HepG2 (cell line): ENCODE measurements at regions not wholly inside any gene's neighbourhood (a gene's known extent, or its start where the extent isn't known, plus 50 kb on each side); places are given as distances from the start of the nearest gene placed in this dataset.

Source experiments
- ATAC-seq: fragments of 200-7000 bp; cut with Tn5 transposase; 3 replicates; pipeline ENCODE4 v1.9.1; 2020; ENCODE audit warnings: mild to moderate bottlenecking, moderate library complexity
- BruUV-seq: library from RNA; stranded (reverse); fragments of 400-500 nt; replicated peaks from 2 replicates; lab custom pipeline; 2021; lab: Mats Ljungman, UMichigan
- CTCF ChIA-PET: fragments of 300-600 bp; formaldehyde crosslinking; extraction: SDS; loops from one replicate; lab custom pipeline; 2021; ENCODE audit warnings: low total read pairs, inconsistent platforms, low intra/inter-chr PET ratio; lab: Yijun Ruan, JAX
- POLR2A ChIA-PET: fragments of 350-600 bp; sonication (Branson Sonifier 250); formaldehyde crosslinking; loops from one replicate; lab custom pipeline; 2020; ENCODE audit warnings: antibody characterized with exemption, inconsistent platforms; lab: Yijun Ruan, JAX
- DNase-seq: peaks from one replicate; pipeline ENCODE4 v3.0.0-alpha.2; 2015; ENCODE audit warnings: low spot score
- FAIRE-seq: peaks from 3 replicates; lab custom pipeline; 2011; peaks lifted over from hg19 to GRCh38; lab: Jason Lieb, UNC
- H2AFZ ChIP-seq: one replicate; pipeline ENCODE4 v1.6.1; 2011; ENCODE audit warnings: low read length, inconsistent platforms
- H3K27ac ChIP-seq: fragments of 300-600 bp; 3 replicates; pipeline ENCODE4 v1.8.0; 2011; ENCODE audit warnings: mixed run types, mild to moderate bottlenecking, mixed read lengths, low read length, inconsistent platforms; ENCODE audit not compliant: insufficient read depth; ENCODE audit errors: extremely low read length
- H3K27me3 ChIP-seq, 2 experiments: fragments of 200-600 bp in 1 of 2; 2 replicates in 1 of 2; 3 replicates in 1 of 2; pipeline versions ENCODE4 v1.6.0 to v1.8.0; 2011; ENCODE audit warnings: low read length in 2 of 2, mild to moderate bottlenecking in 2 of 2, moderate library complexity in 2 of 2, inconsistent platforms in 1 of 2; ENCODE audit not compliant: insufficient read depth in 2 of 2, control insufficient read depth in 1 of 2
- H3K36me3 ChIP-seq, 2 experiments: fragments of 200-600 bp in 1 of 2; replicated peaks in 1 of 2; 2 replicates in 1 of 2; 3 replicates in 1 of 2; pipeline versions ENCODE4 v1.5.1 to v1.8.0; 2011; ENCODE audit warnings: low read length in 2 of 2, inconsistent platforms in 1 of 2; ENCODE audit not compliant: insufficient read depth in 2 of 2, control insufficient read depth in 1 of 2
- H3K4me1 ChIP-seq: 2 replicates; pipeline ENCODE4 v1.5.1; 2012; ENCODE audit warnings: low read length, inconsistent platforms; ENCODE audit not compliant: insufficient read depth
- H3K4me2 ChIP-seq: 2 replicates; pipeline ENCODE4 v1.6.0; 2011; ENCODE audit warnings: low read depth, low read length, inconsistent platforms
- H3K4me3 ChIP-seq, 3 experiments: fragments of 200-600 bp in 1 of 3; sonication (generic), shearing (Covaris generic) in 1 of 3; replicated peaks in 1 of 3; 2 replicates each; pipeline ENCODE4 v1.5.1; 2011 to 2016; ENCODE audit warnings: low read length in 3 of 3, inconsistent platforms in 2 of 3, low read depth in 2 of 3, mild to moderate bottlenecking in 2 of 3, control low read depth in 1 of 3, mixed read lengths in 1 of 3; ENCODE audit not compliant: insufficient read depth in 1 of 3
- H3K79me2 ChIP-seq: one replicate; pipeline ENCODE4 v1.6.1; 2011; ENCODE audit warnings: low read length, inconsistent platforms; ENCODE audit not compliant: insufficient read depth
- H3K9ac ChIP-seq: 2 replicates; pipeline ENCODE4 v1.6.0; 2011; ENCODE audit warnings: mild to moderate bottlenecking, low read depth, low read length, inconsistent platforms; ENCODE audit not compliant: insufficient read depth
- H3K9me3 ChIP-seq: 2 replicates; pipeline ENCODE4 v1.5.1; 2012; ENCODE audit warnings: mild to moderate bottlenecking, low read length
- H4K20me1 ChIP-seq: 2 replicates; pipeline ENCODE4 v1.6.0; 2011; ENCODE audit warnings: inconsistent platforms, mild to moderate bottlenecking, low read length, moderate library complexity; ENCODE audit not compliant: insufficient read depth
- CCDC6 ChIP-seq: sonication (generic); formaldehyde crosslinking; IDR thresholded peaks from 2 replicates; pipeline ENCODE4 v1.8.1; 2022; ENCODE audit warnings: mild to moderate bottlenecking, missing genetic modification reagents, moderate library complexity
- HMGXB4 ChIP-seq, 2 experiments: sonication (generic) in 1 of 2; formaldehyde crosslinking in 1 of 2; IDR thresholded peaks; 2 replicates each; pipeline versions ENCODE4 v1.4.0 to v1.6.1; 2018 to 2020; ENCODE audit warnings: missing genetic modification reagents in 2 of 2, borderline replicate concordance in 1 of 2, low read depth in 1 of 2, mild to moderate bottlenecking in 1 of 2, missing biosample characterization in 1 of 2
- KDM1A ChIP-seq: IDR thresholded peaks from 2 replicates; pipeline ENCODE4 v1.6.1; 2016; ENCODE audit warnings: missing compliant biosample characterization
- REST ChIP-seq, 2 experiments: IDR thresholded peaks; 2 replicates each; pipeline ENCODE4 v1.6.1; 2011 to 2012; ENCODE audit warnings: low read length in 2 of 2, borderline replicate concordance in 1 of 2, low read depth in 1 of 2, mild to moderate bottlenecking in 1 of 2, moderate library complexity in 1 of 2
- RFXAP ChIP-seq: sonication (generic); formaldehyde crosslinking; IDR thresholded peaks from 2 replicates; pipeline ENCODE4 v1.4.0; 2020; ENCODE audit warnings: missing genetic modification reagents, borderline replicate concordance
- SMAD9 ChIP-seq: sonication (generic); formaldehyde crosslinking; IDR thresholded peaks from 2 replicates; pipeline ENCODE4 v1.5.1; 2020; ENCODE audit warnings: mild to moderate bottlenecking, missing genetic modification reagents
- TBX3 ChIP-seq: fragments of 450-650 bp; IDR thresholded peaks from 2 replicates; pipeline ENCODE4 v1.6.1; 2017; ENCODE audit warnings: antibody characterized with exemption, mild to moderate bottlenecking, inconsistent platforms, borderline replicate concordance
- YEATS2 ChIP-seq: sonication (generic); formaldehyde crosslinking; IDR thresholded peaks from 2 replicates; pipeline ENCODE4 v1.4.0; 2020; ENCODE audit warnings: missing genetic modification reagents, borderline replicate concordance
- ZBTB46 ChIP-seq: sonication (generic); formaldehyde crosslinking; IDR thresholded peaks from 2 replicates; pipeline ENCODE4 v1.4.0; 2020; ENCODE audit warnings: mild to moderate bottlenecking, missing genetic modification reagents, borderline replicate concordance
- ZFP1 ChIP-seq: IDR thresholded peaks from 2 replicates; pipeline ENCODE4 v1.6.1; 2016
- ZNF317 ChIP-seq: sonication (generic); formaldehyde crosslinking; IDR thresholded peaks from 2 replicates; pipeline ENCODE4 v1.5.0; 2020; ENCODE audit warnings: mild to moderate bottlenecking, missing genetic modification reagents
- ZNF530 ChIP-seq: sonication (generic); formaldehyde crosslinking; IDR thresholded peaks from 2 replicates; pipeline ENCODE4 v1.5.0; 2020; ENCODE audit warnings: low read depth, mild to moderate bottlenecking, missing genetic modification reagents
- WGBS: methylation state at CpG from one replicate; pipeline ENCODE4 v1.1.6; 2017; ENCODE audit warnings: low lambda C conversion rate; 5-methylcytosine and 5-hydroxymethylcytosine counted together
- in situ Hi-C: cut with HindIII; loops from 2 replicates; pipeline ENCODE4 v1.10.0; 2017; ENCODE audit warnings: low pct_unique_long_range_greater_than_20kb; ENCODE audit not compliant: extremely low pct_ligation_motif_present
- intact Hi-C: fragments of 100-400 bp; cut with micrococcal nuclease; formaldehyde crosslinking; loops from one replicate; pipeline ENCODE4 v1.10.0; 2022; ENCODE audit not compliant: unreplicated experiment

- ATAC-seq = no peak
- intact Hi-C loops = no loop called here
- WGBS = 47% methylated on average over 4 of the region's 4 CpGs
- H3K4me3 ChIP-seq = no peak overlapping the region
- DNase-seq = no peak
- no peaks in the 10 kb centered on the region; the same call in 1 of the 2 replicates for H3K9me3 ChIP-seq
- H3K9ac ChIP-seq = no peak overlapping the region
- no peaks in the 10 kb centered on the region for H3K79me2 ChIP-seq
- BruUV-seq = no TSS peak
- TF ChIP-seq RFXAP (CRISPR knock-in tag) (no peak), ZNF317 (CRISPR knock-in tag) (peak; percentile 91)
- TF ChIP-seq, all 625 proteins: peak for 1
- Histone ChIP-seq H4K20me1 (no peaks in the 10 kb centered on the region), H3K36me3 (no peaks in the 10 kb centered on the region), H2AFZ (no peak overlapping the region), H3K4me1 (no peaks in the 10 kb centered on the region), H3K27ac (no peak overlapping the region), H3K27me3 (no peaks in the 10 kb centered on the region), H3K4me2 (no peak overlapping the region)
- ChIA-PET POLR2A (no interaction called here), CTCF (no interaction called here)
- in situ Hi-C loops = no loop called here
- no peak for FAIRE-seq
Measured at GRCh38 chr10:29166713-29167112, 122.2 kb upstream of the LYZL1 start.

GRCh38 chr10:29169021-29169420 is 119.8 kb upstream of the LYZL1 start:
- intact Hi-C loops = no loop called here
- Histone ChIP-seq H3K9me3 (no peaks in the 10 kb centered on the region; the same call in 1 of the 2 replicates), H3K79me2 (no peaks in the 10 kb centered on the region), H2AFZ (no peak overlapping the region), H3K27me3 (no peaks in the 10 kb centered on the region), H3K4me1 (no peaks in the 10 kb centered on the region), H3K4me3 (no peak overlapping the region), H3K36me3 (no peaks in the 10 kb centered on the region), H3K9ac (no peak overlapping the region), H4K20me1 (no peaks in the 10 kb centered on the region), H3K27ac (no peak overlapping the region), H3K4me2 (no peak overlapping the region)
- in situ Hi-C loops = no loop called here
- CTCF ChIA-PET = no interaction called here
- DNase-seq (no peak), FAIRE-seq (no peak), ATAC-seq (no peak)
- POLR2A ChIA-PET = no interaction called here
- no TSS peak for BruUV-seq
- WGBS = 0% methylated on average over 2 of the region's 2 CpGs
- TF ChIP-seq ZBTB46 (CRISPR knock-in tag) = no peak
- TF ChIP-seq REST (IDR thresholded peaks at IDR 0.05; ENCODE audit: borderline replicate concordance in 1 of 2, low read depth in 1 of 2, low read length in 2 of 2) = no peak
- TF ChIP-seq YEATS2 (CRISPR knock-in tag) = no peak
- no peak for TF ChIP-seq ZFP1 (CRISPR knock-in tag)
- no peak for TF ChIP-seq KDM1A (CRISPR knock-in tag)
- no peak for TF ChIP-seq CCDC6 (CRISPR knock-in tag)
- TF ChIP-seq SMAD9 = no peak
- no peak for TF ChIP-seq TBX3
- TF ChIP-seq HMGXB4 (CRISPR knock-in tag; IDR thresholded peaks at IDR 0.05; ENCODE audit: borderline replicate concordance in 1 of 2, low read depth in 1 of 2) = no peak
- no peak for TF ChIP-seq ZNF530
